Peyer's patch (tissue), 4 donors: ENCODE measurements at regions not wholly inside any gene's neighbourhood (a gene's known extent, or its start where the extent isn't known, plus 50 kb on each side); places are given as distances from the start of the nearest gene placed in this dataset.

ENCODE experiments used
- CTCF ChIP-seq, 6 experiments: fragments of 450-650 bp in 4 of 6; fragments of 200-600 bp in 2 of 6; sonication (generic) in 1 of 6; IDR thresholded peaks; one replicate each; pipeline ENCODE4 v1.5.1; 2017 to 2019; ENCODE audit warnings: antibody characterized with exemption in 6 of 6, mild to moderate bottlenecking in 3 of 6, moderate library complexity in 1 of 6
- POLR2A ChIP-seq, 2 donors: fragments of 450-650 bp; IDR thresholded peaks; one replicate each; pipeline ENCODE4 v1.5.1; 2017; ENCODE audit warnings: antibody characterized with exemption in 2 of 2, mild to moderate bottlenecking in 2 of 2, moderate library complexity in 2 of 2

DNA sequence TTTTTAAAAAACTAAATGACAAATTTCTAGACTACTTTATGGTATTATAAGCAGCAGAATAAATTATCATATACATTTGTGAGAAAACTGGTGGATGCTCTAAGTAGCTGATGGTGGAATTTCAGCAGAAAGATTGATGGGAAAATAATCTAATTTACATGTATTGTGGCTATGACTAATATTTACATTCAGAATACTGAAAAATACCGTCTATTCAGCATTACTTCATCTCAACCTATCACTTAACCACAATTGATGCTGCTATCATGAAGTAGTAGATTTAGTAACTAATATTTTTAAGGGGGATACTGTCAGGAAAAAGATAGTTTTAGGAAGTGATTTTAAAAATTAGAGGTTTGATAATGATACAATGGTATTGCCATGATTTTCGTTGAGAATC is 137.9 kb downstream of the IFI44 start:
- no peak for TF ChIP-seq CTCF (IDR thresholded peaks at IDR 0.05)
- no peak for TF ChIP-seq POLR2A (IDR thresholded peaks at IDR 0.05)
